ENCODE measurements at regions not wholly inside any gene's neighbourhood (a gene's known extent, or its start where the extent isn't known, plus 50 kb on each side); places are given as distances from the start of the nearest gene placed in this dataset.
A peak's percentile ranks its signal among the peaks of the same experiment; 100 is the strongest.
"Not testable (repeated sequence)": the region's sequence is repeated elsewhere in the genome, so short reads cannot be mapped to it uniquely, and the experiment has no call there.

DNA sequence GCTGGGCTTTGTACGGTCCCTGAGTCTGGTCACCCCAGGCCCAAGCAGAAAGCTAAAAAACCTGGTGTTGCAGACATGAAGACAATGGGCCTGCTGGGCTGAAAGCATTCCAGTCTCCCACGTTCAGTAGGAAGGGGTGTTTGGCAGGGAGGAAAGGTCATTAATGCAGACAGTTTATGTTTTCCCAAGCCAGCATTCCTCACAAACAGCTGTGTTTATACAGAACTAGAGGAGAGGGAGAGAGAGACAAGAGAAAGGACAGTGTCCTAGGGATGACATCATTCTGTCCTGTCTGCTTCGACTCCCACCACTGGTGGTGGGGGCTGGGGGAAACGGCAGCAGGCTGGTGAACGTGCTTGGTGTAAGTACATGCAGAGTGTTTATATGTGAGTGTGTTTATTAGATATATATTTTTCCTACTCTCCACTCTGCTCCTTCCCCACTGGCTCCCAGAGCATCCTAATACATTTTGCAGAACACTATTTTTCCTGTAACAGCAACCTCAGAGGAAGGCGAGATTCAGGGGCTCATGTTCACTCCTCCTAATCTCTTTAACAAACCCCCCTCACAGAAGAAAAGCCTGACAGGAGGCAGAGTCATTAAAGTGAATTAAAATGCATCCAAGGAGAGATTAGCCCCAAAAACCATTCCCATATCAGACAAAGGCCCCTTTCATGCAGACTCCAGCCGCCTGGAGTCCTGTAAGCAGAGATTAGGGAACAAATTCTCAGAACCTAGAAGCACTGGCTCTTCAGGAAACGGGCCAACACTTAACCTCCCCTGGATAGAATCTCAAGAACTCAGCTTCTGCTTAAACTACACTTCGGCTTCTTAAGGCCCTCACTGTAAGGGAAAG is 380.4 kb downstream of the TNS1 start:
- DNase-seq: no peak

DNA sequence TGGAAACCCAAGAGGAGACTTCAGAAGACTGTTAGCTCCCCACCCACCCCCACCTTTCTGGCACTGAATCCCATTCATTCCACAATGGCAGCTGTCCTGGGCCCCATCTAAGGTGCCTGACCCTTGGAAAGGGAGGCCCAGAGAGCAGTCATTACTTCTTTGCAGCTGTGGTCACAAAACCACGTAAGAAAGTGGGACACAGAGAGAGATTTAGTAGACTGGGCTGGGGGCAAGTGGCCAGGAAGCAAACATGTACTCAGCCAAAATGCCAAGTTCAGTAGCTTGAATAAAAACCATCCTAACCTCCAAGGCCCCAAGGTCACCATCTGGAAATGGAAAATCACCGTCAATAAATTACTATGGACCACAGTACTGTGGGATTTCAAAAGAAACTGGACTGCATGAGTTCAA is 381.4 kb downstream of the TNS1 start:
- DNase-seq: no peak

DNA sequence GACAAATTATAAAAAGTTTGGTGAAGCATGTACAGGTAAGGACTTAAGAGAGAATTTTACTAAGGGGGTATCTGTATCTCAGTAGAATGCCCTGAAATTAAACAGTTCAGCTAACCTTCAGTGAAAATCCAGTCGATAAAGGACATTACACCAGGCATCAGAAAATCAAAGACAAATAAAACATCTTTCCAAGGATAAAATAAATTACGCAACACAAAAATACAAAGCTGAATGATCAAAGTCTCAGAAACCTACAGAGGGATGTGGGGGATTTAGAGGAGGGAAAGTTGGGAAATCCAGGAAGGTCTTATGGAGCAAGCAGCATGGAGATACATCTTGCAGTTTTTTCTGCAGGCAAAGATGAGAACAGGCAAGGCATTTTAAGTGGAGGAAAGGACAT is 384.1 kb downstream of the TNS1 start:
- no peak for DNase-seq

DNA sequence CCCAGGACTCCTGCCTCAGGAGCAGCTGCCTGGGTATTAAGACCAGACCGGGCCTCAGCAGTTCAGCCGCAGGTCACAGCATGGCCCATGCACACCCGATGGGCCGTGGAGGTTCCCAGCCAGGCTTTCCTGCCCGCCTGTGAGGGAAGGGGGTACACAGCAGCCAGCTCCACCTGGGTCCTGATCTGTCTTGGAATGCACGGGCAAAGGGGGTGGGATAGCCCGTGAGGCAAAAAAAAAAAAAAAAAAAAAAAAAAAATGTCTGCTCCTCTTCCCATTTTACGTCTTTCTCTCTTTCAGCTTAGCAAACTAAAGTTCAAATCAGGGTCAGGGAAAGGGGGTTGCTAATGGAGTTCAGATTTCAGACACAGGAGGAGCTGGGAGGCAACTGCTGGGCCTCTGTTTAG is 385.2 kb downstream of the TNS1 start:
- DNase-seq: no peak

DNA sequence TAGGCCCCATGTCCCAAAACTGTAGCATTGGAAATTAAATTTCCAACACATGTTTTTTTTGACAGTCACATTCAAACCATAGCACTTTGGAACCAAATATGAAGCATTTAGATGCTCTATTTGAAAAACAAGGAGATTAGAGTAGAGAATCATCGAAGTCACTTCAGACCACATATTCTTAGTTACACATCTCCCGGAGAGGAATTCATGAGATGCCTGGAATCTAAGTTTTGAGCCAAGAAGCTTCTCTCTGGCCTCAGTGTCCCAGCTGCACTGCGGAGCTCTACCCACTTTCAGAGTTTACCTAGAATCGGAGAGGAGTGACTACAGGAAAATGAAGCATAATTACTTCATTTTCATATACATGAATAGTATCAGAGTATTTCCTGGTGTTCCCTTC is 385.9 kb downstream of the TNS1 start:
- no peak for DNase-seq

DNA sequence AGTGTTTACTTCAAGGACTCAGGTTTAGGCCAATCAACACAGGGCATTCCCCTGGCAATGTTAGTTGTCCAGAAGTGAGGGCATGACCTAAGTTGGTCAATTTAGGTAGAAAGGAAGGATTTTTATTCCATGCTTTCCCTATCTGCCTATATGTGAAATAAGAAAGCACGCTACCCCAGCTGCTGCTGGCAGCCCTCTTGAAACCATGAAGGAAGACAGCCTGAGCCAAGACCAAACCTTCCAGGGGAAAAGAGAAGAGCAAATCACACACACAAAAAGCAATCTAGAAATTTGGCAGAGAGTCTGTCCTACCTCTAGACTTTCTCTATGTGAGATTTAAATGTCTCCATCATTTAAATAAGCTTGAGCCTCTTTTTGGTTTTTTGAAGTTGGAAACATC is 387.6 kb downstream of the TNS1 start:
- no peak for DNase-seq

DNA sequence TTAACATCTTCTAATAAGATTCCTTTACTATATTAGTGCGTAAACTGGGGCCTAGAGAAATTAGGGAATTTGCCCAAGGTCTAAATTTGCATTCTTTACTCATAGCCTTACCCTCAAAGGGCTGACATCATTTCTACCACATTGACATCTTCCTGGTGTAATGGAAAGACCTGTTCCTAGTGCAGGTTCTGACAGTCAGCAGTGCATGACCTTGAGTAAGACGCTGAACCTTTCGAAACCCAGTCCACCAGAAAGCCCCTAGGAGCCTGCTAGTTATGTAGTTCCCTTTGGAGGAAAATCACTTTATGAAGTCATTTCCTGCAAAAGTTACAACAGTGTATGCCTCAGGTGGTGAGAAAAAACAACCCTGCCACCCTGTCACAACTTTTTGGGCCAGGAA is 388.3 kb downstream of the TNS1 start:
- no peak for DNase-seq

DNA sequence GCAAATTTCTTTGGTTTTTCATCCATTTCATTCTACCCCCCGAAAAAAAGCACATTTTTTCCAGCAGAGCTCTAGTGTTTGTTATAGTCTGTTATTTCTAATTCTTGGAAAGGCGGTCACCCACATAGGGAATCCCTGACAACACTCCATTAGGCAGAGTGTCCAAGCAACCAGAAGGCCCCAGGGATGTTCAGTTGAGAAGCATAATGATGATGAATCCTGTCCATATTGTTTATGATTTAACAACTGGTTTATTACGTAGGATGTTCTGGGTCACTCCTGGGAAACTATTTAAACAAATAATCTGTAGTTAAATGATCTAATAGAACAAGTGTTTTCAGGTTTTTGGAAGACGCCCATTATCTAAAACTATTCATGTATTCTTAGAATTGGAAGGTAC is 388.7 kb downstream of the TNS1 start:
- DNase-seq: no peak

DNA sequence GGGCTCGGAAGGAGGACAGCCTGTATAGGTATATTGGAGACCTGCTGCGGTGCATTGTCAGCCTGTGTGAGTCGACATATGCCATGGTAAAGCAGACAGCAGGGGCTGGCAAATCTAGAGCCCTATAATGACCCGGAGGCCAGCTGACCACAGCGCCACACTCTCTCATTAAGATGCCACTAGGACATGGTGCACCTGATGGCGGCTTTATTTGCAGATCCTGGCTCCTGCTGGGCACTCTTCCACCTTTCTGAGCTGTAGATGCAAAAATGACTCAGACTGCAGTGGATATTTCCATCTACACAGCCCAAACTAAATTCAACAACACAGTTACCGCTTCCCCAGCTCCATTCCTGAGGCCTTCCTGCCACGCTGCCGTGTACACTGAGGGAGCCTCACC is 389.9 kb downstream of the TNS1 start:
- no peak for DNase-seq

DNA sequence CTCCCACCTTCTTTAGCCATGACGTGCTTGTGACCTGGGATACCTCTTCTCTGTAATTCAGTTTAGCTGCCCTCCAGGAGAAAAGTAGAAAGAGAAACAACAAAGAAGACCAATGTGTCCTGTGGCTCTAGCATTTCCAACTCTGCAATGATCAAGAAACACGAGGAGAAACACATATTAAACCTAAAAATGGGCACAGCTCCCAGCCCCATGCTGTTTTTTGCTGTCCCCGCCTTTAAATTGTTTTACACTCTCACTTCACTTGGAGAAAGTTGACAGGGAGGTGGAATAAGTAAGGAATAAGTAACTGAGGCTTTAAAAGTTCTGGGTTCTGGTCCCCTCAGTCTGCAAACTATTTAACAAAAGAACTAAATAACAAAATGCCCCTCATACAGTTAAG is 390.6 kb downstream of the TNS1 start:
- no peak for DNase-seq

DNA sequence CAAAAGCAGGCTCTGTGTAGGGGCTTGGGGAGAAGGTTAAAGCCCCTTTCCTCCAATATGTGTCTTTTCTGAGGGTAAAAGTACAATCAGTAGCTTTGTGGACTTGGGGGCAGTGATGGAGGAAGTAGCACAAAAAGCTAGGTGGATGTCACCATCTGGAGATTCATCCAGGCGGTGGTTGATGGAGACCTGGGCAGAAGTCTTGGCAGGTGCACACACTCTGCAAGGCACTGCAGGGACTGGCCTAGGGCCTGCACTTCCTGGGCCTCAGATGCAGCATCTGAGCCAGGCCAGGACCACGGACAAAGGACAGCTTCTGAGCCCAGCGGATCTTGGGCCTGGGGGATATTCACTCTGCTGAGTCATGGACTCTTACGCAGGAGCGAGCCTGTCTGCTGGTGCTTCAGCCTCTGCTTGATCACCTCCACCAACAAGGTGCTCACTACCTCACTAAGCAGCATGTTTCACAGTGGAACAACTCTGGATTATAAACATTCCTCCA is 391.1 kb downstream of the TNS1 start:
- no peak for DNase-seq

DNA sequence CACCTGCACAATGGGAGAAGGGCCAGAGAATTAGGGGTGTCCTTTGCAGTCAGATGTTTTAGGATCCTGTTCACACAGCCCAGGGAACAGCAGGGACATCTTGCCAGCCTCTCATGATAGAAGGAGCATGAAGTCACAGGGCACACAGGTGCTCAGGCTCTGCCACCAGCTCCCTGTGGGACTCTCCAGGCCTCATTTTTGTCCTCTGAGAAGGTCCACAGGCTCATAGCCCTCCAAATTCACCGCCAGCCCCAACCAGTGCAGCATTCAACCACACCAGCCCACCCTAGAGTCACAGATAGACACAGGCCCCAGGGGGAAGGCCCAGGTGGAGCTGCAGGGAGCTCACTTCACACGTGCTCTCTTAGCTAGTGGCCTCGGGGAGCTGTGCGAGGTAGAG is 391.7 kb downstream of the TNS1 start:
- DNase-seq: no peak

DNA sequence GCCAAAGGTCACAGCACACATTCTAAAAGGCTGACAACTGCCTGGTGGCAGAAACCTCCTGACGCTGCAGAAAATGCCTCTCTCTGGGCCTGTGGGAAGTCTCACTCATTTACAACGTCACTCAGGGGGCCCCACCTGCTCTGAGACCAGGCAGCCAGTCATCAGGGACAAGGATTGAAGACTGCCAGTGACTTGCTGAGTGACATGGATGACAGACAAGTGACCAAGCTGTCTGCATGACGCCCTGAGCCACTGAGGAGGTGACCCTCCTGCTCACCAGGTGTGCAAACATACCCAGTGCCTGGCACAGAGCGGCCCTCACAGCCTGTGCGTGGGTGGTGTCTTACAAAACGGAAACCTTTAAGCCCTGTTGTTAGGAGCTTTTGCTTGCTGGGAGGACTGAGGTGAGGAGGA is 392.4 kb downstream of the TNS1 start:
- DNase-seq: peak; percentile 78

DNA sequence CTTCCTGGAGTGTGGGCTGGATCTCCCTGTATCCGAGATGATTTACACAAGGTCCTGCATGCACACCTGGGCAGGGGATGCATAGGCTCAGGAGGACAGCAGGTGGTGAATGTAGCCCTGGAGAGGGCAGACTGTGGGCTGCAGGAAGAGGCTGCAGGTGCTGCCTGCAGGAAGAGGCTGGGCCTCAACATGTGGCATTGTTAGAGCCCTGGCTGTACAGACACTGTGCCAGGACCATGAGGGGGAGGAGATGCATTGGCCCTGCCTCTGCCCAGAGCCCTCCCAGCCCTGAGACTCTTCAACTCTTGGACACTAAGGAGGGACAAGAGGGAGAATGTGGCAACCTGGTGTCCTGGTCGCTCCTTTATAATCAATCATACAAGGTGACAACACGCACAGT is 392.8 kb downstream of the TNS1 start:
- no peak for DNase-seq

DNA sequence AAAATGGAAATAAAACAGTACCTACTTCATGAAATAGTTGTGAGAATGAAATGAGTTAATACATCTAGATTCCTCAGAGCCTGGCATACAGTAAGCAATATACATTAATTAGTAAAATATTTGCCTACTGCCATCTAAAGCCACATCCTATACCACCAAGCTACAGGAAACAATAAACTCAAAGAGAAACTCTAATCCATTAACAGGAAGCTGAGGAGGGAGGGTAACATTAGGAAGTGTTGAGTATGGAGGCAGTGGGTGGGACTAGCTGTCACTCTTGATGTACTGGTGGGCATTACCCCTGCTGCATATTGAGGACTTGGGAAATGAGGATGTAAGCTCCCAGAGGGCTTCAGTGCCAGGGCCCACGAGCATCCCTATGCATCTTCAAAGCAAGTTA is 396.5 kb downstream of the TNS1 start:
- DNase-seq: no peak

DNA sequence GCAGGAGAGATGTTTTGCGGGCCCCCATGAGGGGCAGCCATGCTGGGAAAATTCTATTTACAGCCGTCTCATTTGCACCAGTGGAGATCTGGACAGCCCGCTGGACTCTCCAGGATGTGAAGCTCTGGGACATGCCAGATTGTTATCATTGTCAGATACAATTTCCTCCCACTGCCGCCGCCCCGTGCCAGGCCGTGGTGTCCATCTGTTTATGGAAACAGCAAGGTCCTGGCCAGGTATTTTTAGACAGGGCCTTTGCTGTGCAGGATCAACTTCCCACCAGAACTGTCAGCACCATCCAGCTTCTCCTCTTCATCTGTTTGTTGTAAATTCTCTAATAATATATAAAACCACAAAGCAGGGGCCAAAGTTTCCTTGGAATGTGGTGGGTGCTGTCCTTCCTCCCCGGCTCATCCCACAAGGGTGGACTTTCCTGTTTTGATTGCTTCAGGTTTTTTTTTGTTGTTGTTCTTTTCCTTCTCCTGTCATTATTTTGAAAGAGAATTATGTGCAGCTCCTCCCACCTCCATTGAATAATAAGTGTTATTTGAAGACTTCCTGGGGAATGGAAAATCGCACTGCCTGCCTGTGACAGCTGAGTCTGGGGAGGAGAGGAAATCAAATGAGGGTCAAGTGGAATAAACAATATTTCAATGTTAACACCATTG is 398.1 kb downstream of the TNS1 start:
- no peak for DNase-seq

DNA sequence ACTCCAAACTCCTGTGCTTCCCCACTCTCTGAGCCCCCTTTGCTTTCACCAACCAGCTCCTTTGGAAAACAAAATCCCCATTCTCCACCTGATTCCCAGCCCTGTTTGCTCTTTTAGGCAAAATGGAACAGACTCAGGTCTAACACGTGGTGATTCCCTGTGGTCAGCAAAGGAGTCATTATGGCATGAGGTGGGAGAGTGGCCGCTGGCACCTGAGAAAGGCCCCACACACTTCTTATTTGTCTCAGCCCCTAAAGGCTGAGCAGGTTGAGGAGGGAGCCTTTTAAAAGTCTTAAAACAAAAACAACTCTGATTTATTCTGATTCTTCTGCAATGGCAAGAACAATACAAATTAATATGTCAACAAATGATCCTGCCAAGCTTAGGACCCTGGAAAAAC is 401.2 kb downstream of the TNS1 start:
- DNase-seq: no peak

DNA sequence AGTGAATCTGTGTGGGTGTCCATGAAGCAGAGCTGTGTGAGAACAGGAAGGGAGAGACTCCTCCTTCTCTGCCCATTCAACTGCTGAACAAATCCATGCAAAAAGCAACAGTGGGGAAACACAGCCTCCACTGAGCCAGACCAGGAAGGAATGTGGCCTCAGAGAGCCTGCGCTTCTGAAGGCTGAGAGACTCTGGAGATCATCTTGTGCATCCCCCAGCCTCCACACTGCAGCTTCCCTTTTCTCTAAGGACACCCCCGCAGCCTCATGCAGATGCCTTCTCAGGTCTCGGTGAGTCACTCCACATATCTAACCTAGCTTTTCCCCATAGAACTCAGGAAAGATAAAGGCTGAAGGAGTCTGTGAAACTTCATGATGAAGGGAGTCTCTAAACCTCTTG is 402.9 kb downstream of the TNS1 start:
- DNase-seq: no peak

DNA sequence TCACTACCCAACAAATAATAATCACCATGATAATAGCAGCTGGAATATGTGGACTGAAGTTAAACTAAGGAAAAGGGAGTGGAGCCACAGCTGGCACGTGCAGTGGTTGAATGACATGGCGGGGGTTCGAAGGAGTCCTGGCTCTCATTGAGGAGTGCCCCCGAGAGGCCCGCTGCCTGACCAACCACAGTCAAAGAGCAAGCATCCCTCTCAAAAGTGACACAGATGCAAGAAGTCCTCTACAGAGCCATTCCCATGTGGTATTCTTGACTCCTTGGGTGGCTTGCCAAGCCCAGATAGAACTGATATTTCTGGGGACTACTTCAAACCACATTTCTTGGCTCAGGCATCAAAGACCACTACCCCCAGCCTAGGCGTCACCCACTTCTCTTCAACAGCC is 405.1 kb downstream of the TNS1 start:
- DNase-seq: no peak

DNA sequence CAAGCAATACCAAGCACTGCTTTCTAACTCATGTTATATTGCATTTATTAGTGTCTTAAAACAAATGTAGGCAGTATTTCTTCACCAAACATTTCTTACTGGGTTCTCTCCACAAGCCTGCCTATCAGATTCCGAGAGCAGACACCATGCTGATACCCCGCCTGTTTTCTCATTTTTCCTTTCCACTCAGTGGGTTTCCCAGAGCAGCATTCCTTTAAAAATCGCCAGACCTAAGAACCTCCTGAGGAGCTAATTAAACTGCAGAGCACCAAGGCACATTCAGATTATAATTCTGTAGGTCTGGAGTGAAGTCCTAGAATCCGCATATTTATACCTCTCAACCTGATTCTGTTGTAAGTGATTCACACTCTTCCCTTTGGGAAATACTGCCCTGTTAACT is 405.6 kb downstream of the TNS1 start:
- DNase-seq: no peak

DNA sequence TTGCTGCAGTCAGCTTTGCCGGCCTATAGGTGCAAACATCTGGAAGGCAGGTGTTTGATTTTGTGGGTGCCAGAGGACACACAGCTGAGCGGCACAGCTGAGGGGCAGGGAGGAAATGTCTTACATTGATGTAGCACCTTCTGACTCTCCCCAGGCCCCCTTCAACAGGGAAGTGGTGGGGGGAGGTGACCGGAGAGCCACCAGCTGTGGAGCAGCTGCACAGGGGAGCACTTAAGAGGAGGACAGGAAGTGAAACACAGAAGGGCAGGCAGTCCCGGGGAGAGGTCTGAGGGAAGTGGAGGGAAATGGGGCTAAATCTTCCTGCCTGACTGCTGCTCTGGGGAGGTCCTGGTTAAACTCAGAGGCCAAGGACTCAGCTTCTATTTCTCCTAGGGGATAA is 409.1 kb downstream of the TNS1 start:
- DNase-seq: no peak

DNA sequence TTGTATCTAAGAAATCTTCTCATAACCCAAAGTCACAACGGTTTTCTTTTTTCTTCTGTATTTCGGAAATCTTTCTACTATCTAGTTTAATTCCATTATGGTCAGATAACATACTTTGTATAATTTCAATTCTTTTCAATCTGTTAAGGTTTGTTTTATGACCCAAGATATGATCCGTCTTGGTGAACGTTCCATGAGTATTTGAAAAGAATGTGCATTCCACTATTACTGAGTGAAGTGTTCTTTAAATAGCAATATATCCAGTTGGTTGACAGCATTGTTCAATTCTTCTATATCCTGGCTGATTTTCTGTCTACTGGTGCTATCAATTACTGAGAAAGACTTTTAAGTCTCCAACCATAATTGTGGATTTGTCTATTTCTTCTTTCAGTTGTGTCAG is 414.5 kb downstream of the TNS1 start:
- no peak for DNase-seq

DNA sequence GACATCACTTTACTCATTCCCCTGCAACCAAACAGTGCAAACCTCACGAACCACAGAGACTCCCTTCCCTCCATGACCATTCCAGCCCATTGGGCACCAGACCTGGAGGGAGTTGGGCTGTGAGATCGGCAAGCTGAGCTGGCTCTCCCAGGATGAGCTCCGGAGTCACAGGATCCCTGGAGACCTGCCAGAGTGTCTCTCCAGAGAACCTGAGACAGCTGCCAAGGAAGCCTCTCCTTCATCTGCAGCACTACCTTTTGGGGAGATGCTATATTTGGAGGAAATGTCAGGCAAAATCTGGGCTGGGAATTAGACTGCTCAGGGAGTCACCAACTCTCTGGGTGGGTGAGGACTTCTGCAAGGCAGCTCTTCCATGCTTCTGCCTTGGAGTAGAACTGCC is 417.4 kb downstream of the TNS1 start:
- no peak for DNase-seq

DNA sequence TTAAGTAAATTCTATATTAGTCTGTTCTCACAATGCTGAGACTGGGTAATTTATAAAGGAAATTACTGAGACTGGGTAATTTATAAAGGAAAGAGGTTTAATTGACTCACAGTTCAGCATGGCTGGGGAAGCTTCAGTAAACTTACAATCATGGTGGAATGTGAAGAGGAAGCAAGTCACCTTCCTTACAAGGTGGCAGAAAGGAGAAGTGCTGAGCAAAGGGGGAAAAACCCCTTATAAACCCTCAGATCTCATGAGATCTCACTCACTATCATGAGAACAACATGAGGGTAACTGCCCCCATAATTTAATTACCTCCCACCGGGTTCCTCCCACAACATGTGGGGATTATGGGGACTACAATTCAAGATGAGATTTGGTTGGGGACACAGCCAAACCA is 422.4 kb downstream of the TNS1 start:
- not testable (repeated sequence) for DNase-seq

DNA sequence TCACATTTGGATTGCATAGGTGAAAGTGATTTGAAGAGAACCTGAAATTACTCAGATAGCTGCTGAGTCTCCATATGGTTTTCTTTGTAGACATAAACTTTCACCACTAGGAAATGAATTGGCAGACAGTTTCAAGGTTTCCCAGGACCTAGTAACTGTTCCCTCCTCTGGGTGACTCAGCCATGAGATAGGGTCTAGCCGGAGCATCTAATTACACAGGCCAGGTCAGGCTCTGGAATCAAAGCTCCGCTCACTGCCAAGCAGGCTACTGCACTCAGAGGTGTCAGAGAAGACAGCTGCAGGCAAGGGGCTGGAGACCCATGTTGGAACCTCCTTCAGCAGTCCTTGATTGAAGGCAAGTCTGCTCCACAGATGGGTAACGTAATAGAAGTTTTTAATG is 429.2 kb downstream of the TNS1 start:
- no peak for DNase-seq

All from activated effector memory CD4-positive, alpha-beta T cell treated with anti-CD3 and anti-CD28 coated beads, Interleukin-2, amount 50 U/mL, for 16 hours (primary cell).